ENCODE measurements at regions not wholly inside any gene's neighbourhood (a gene's known extent, or its start where the extent isn't known, plus 50 kb on each side); places are given as distances from the start of the nearest gene placed in this dataset.
"Not testable (repeated sequence)": the region's sequence is repeated elsewhere in the genome, so short reads cannot be mapped to it uniquely, and the experiment has no call there.

DNA sequence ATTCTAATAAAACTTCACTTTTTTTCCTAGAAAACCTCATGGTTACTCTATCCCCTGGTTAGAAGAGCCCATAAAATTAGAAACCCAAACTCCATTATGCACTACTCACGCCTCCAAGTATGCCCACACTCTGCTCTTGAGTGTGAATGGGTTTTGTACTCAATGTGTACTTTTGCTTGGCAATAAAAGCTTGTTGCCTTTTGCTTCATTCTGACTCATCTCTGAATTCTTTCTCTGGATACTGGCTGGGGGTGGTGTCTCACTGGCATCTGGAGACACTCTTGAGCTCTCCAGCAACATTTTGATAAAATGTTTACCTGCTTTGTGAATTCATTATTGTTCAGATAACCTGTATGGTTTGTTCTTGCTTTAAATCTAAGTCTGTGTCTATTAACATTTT is 963.3 kb downstream of the TRAM1L1 start:
- H3K9me3 Mint-ChIP-seq (ENCODE audit: unreplicated experiment): no peaks in the 10 kb centered on the region
- no peak overlapping the region for H3K27ac Mint-ChIP-seq (ENCODE audit: low read depth, unreplicated experiment)
- peak; percentile 56 for DNase-seq (ENCODE audit: unreplicated experiment)
- intact Hi-C loops (cut with micrococcal nuclease): no loop called here
- no peaks in the 10 kb centered on the region for H3K27me3 Mint-ChIP-seq (ENCODE audit: insufficient read depth, unreplicated experiment)
- no peak overlapping the region for H3K4me3 Mint-ChIP-seq (ENCODE audit: unreplicated experiment)
- no peaks in the 10 kb centered on the region for H3K36me3 Mint-ChIP-seq (ENCODE audit: insufficient read depth, unreplicated experiment)
- TF ChIP-seq, protein P1, sequence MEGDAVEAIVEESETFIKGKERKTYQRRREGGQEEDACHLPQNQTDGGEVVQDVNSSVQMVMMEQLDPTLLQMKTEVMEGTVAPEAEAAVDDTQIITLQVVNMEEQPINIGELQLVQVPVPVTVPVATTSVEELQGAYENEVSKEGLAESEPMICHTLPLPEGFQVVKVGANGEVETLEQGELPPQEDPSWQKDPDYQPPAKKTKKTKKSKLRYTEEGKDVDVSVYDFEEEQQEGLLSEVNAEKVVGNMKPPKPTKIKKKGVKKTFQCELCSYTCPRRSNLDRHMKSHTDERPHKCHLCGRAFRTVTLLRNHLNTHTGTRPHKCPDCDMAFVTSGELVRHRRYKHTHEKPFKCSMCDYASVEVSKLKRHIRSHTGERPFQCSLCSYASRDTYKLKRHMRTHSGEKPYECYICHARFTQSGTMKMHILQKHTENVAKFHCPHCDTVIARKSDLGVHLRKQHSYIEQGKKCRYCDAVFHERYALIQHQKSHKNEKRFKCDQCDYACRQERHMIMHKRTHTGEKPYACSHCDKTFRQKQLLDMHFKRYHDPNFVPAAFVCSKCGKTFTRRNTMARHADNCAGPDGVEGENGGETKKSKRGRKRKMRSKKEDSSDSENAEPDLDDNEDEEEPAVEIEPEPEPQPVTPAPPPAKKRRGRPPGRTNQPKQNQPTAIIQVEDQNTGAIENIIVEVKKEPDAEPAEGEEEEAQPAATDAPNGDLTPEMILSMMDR (IDR thresholded peaks at IDR 0.05; ENCODE audit: unreplicated experiment): no peak
- ChIA-PET POLR2A (interaction anchor here (0.6 to 1.2 kb wide), 3 partner anchors 50 to 762 kb away, joined by 3 read pairs; no protein-coding TSS in a partner anchor), CTCF (interaction anchor here (0.6 to 1.0 kb wide), 4 partner anchors 22 to 1217 kb away, joined by 3 read pairs; no protein-coding TSS in a partner anchor)
- peaks cover 6% of the 10 kb centered on the region for H3K4me1 Mint-ChIP-seq (ENCODE audit: insufficient read depth, unreplicated experiment)
- BruUV-seq (replicated peaks): no TSS peak

DNA sequence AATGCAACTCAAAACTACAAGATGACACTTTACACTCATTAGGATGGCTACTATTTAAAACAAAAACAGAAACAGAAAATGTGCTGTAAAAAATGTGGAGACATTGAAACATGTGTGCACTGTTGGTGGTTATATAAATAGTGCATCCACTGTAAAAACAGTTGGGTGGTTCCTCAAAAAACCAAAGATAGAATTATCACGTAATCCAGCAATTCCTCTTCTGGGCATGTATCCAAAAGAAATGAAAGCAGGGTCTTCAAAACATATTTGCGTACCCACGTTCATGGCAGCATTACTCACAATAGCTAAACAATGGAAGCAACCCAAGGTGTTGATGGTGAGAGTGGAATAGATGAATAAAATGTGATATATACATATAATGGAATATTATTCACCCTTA is 967.2 kb downstream of the TRAM1L1 start:
- H3K27me3 Mint-ChIP-seq (ENCODE audit: insufficient read depth, unreplicated experiment): no peaks in the 10 kb centered on the region
- intact Hi-C loops (cut with micrococcal nuclease): no loop called here
- no peaks in the 10 kb centered on the region for H3K9me3 Mint-ChIP-seq (ENCODE audit: unreplicated experiment)
- TF ChIP-seq, protein P1 (IDR thresholded peaks at IDR 0.05; ENCODE audit: unreplicated experiment): no peak
- no peaks in the 10 kb centered on the region for H3K36me3 Mint-ChIP-seq (ENCODE audit: insufficient read depth, unreplicated experiment)
- CTCF ChIA-PET: no interaction called here
- BruUV-seq (replicated peaks): no TSS peak
- H3K4me3 Mint-ChIP-seq (ENCODE audit: unreplicated experiment): no peak overlapping the region
- no peak for DNase-seq (ENCODE audit: unreplicated experiment)
- no peak overlapping the region for H3K27ac Mint-ChIP-seq (ENCODE audit: low read depth, unreplicated experiment)
- peaks cover 6% of the 10 kb centered on the region for H3K4me1 Mint-ChIP-seq (ENCODE audit: insufficient read depth, unreplicated experiment)
- POLR2A ChIA-PET: no interaction called here

DNA sequence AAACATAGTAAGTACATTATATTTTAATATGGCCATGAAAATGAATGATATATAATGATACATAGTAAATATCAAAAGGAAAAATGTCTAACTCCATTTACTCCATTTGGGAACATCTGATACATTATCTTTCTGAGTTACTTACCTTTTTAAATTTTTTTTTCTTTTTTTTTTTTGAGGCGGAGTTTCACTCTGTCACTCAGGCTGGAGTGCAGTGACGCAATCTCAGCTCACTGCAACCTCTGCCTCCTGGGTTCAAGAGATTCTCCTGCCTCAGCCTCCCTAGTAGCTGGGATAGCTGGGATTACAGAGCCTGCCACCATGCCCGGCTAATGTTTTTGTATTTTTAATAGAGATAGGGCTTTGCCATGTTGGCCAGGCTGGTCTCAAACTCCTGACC is 972.5 kb downstream of the TRAM1L1 start:
- H3K27me3 Mint-ChIP-seq (ENCODE audit: insufficient read depth, unreplicated experiment); H3K4me1 Mint-ChIP-seq (ENCODE audit: insufficient read depth, unreplicated experiment); H3K9me3 Mint-ChIP-seq (ENCODE audit: unreplicated experiment); H3K36me3 Mint-ChIP-seq (ENCODE audit: insufficient read depth, unreplicated experiment); CTCF ChIA-PET; POLR2A ChIA-PET; BruUV-seq (replicated peaks); H3K27ac Mint-ChIP-seq (ENCODE audit: low read depth, unreplicated experiment); intact Hi-C loops (cut with micrococcal nuclease); DNase-seq (ENCODE audit: unreplicated experiment); H3K4me3 Mint-ChIP-seq (ENCODE audit: unreplicated experiment): not testable (repeated sequence)

DNA sequence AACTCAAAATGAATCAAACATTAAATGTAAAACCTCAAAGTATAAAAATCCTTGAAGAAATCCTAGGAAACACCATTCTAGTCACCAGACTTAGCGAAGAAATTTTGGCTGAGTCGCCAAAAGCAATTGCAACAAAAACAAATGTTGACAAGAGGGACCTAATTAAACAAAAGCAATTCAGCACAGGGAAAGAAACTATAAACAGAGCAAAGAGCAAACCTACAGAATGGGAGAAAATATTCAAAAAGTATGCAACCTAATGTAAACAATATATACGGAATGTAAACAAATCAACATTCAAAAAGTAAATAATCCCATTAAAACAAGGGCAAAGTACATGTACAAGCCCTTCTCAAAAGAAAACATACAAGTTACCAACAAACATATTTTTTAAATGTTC is 974.7 kb downstream of the TRAM1L1 start:
- CTCF ChIA-PET: no interaction called here
- no TSS peak for BruUV-seq (replicated peaks)

More for the DNA sequence above, 974.7 kb downstream of the TRAM1L1 start:
- Mint-ChIP-seq H3K9me3 (ENCODE audit: unreplicated experiment) (no peaks in the 10 kb centered on the region), H3K27ac (ENCODE audit: low read depth, unreplicated experiment) (no peak overlapping the region), H3K27me3 (ENCODE audit: insufficient read depth, unreplicated experiment) (no peaks in the 10 kb centered on the region), H3K4me1 (ENCODE audit: insufficient read depth, unreplicated experiment) (no peaks in the 10 kb centered on the region), H3K36me3 (ENCODE audit: insufficient read depth, unreplicated experiment) (no peaks in the 10 kb centered on the region), H3K4me3 (ENCODE audit: unreplicated experiment) (no peak overlapping the region)
- intact Hi-C loops (cut with micrococcal nuclease): no loop called here
- DNase-seq (ENCODE audit: unreplicated experiment): no peak
- POLR2A ChIA-PET: no interaction called here
- TF ChIP-seq, protein P1 (IDR thresholded peaks at IDR 0.05; ENCODE audit: unreplicated experiment): no peak
